NCI-H510A (cell line): ENCODE measurements at regions not wholly inside any gene's neighbourhood (a gene's known extent, or its start where the extent isn't known, plus 50 kb on each side); places are given as distances from the start of the nearest gene placed in this dataset.

Experiments
- DNase-seq: peaks from one replicate; lab custom pipeline; 2025; lab: John Stamatoyannopoulos, UW

DNA sequence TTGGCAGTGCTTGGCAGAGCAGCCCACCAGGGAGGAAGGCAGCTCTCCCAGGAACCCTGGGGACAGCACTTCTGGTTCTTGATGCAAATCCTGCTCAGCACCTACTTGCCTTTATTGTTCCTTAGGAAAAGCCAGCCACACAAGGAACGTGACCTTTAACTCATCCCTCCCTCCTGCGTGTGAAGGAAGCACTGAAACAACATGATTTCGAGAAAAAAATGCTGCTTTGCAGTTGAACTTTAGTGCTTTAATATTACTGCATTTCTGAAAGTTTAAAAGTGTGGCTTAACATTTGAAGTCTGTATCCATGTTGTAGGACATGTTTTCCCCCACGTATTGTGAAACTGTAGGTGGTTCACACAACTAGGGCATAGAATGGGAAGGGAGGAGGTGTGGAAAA lies 50.4 kb upstream of the CTNNB1 start:
- DNase-seq, result no peak
